ENCODE measurements at regions not wholly inside any gene's neighbourhood (a gene's known extent, or its start where the extent isn't known, plus 50 kb on each side); places are given as distances from the start of the nearest gene placed in this dataset.
A peak's percentile ranks its signal among the peaks of the same experiment; 100 is the strongest.

DNA sequence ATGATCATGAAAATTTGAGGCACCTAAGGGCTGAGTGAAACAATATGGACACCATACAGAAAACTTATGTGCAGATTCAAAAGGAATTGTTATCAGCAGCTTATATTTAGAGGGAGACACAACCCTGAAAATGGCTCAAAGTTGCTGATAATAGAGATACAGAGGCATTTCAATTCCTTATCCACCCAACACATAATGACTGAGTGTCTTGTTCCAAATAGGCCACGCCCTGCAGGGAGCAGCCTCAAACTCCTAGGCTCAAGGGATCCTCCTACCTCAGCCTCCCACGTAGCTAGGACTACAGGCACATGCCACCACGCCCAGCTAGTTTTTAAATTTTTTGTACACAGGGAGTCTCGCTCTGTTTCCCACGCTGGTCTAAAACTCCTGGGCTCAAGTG is 79.0 kb downstream of the LBH start:
- DNase-seq (ENCODE audit: low read depth in 2 of 2), result no peak

DNA sequence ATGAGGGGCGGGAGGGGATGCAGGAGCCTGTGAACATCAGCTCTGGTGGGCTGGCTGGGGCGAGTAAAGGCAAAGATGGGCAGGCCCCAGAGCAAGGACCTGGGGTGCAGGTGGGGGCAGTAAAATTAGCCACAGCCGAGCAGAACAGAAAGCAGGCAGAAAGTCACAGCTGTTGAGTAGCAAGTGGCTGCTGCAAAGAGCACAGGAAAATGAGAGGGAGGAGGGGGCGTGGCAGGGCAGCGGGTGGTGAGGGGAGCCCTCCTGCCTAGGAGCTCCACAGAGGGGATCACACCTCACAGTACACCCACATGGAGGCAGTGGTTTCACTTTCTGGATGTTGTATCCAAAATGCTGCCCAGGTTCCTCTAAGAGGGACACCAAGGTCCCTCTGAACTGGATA is 79.6 kb downstream of the LBH start:
- DNase-seq (ENCODE audit: low read depth in 2 of 2), result no peak

DNA sequence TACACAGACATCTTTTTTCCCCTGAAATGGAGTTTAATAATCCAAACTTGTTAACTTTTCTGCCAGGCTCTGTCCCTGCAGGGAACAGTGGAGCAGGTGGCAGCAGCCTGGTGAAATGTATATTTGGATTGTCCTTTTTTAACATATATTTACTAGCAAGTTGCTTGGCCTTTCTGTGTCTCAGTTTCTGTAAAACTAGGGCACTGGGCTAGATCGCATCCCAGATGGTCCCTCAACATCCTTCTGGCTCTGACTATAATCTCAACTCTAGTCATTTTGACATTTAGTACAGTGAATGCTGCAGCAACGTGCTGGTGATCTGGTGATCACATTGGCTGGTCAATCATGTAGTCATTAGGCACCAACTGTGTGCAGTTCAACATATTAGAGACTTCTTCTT is 80.4 kb downstream of the LBH start:
- no peak for DNase-seq (ENCODE audit: low read depth in 2 of 2)

DNA sequence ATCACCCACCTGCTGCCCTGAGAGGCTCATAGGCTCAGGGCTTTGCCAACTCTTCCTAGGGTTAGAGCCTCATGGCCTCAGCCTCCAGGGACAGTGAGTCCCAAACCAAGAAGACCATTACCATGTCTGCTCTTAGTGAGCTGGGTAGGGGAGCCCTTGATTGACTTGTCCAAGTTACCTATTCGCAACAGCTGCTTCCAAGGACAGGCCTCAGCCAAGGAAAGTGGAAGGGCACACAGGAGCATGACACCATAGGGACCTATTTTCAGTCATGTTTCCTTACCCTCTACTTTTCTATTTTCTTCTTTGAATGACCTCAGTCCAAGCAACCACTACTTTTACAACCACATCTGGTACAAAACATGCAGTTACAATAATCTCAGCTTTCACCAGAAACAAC is 81.6 kb downstream of the LBH start:
- no peak for DNase-seq (ENCODE audit: low read depth in 2 of 2)

DNA sequence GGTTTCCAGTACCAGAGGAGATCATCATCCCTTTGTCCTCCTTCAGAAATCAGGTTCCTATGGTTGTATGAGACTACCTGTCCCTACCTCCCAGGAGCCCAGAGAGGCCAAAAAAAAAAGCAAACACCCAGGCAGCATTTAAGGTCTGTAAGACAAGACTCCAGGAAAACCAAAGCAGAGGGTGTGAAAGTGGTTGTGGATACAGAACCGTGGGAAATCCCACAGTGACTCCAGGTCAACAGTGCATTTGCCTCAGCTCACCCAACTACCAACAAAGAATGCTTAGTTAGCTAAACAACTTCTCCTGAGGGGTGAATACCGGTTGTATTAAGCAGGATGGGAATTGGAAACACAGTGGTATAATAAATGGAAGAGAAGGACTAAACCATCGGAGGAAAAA is 83.6 kb downstream of the LBH start:
- DNase-seq (ENCODE audit: low read depth in 2 of 2), result no peak

DNA sequence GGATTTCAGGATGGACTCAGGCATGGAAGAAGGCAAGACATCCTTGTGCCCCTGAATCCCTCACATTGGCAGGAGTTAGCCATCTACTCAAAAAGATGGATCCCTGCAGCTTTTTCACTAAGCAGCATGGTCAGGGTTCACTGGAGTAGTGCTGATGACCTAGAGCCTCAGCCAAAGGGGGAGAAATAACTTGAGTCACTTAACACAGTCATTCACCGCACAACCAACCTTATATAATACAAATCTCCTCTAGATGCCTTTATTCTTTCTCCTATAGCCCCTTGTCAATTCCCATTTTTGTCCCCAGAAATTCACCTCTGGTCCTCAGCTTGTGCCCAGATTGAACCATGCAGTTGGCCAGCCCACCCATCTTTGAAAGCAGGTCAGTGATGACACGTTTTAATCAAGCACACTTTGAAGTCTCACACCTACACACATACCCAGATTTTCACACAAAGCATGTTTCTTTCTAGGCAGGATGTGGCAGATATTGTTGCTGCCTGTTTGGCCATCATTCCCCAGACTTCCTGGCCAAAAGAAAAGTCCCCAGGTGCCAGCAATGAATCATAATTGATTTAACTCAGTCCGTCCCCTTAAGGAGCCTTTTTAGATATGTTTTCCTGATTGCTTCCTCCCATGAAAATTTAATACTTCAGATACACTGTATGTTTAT is 84.2 kb downstream of the LBH start:
- no peak for DNase-seq (ENCODE audit: low read depth in 2 of 2)

DNA sequence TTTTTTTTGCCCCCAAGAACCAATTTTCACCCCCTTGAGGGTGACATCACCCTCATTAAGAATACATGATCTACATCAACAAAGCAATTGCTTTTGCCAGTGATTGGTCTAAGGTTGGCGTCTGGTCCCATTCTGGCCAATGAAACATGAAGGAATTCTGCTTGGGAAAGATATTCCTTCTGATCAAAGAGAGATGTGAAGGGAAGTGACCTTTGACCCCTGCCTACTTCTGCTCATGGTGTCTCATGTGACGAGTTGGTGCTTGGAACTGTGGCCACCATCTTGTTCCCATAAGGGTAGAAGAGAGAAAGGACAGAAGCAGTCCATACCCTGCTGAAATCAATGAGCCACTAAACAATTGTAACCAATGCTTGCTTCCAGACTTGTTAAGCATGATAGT is 85.1 kb downstream of the LBH start:
- no peak for DNase-seq (ENCODE audit: low read depth in 2 of 2)

DNA sequence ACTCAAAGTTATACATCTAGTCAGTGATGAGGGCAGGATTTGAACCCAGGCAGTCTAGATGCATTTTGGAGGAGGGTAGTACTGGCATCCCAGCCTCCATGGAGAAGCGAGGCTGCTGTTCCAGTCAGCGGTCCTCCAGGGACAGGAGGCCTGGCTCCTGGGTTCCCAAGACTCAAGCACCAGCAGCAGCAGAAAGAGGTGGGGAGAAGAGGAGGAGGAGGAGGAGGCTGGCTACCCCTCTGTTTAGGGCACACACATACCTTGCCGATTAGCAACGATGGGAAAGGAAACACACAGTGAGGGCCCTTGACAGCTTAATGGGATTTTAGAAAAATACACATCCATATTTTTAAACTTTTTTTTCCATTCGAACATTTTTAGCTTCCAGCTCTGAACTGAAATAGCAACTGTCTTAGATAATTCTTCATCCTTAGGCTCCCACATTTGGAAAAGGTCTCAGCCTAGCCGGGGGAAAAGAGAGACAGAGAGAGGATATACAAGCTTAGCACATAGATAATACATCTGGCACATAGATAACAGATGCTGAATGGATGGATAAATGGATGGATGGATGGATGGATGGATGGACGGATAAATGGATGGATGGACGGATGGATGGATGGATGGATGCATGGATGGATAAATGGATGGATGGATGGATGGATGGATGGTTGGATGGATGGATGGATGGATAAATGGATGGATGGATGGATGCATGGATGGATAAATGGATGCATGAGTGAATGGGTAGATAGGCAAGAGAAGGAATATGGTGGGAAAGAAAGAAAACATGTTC is 87.9 kb downstream of the LBH start:
- no peak for DNase-seq (ENCODE audit: low read depth in 2 of 2)

DNA sequence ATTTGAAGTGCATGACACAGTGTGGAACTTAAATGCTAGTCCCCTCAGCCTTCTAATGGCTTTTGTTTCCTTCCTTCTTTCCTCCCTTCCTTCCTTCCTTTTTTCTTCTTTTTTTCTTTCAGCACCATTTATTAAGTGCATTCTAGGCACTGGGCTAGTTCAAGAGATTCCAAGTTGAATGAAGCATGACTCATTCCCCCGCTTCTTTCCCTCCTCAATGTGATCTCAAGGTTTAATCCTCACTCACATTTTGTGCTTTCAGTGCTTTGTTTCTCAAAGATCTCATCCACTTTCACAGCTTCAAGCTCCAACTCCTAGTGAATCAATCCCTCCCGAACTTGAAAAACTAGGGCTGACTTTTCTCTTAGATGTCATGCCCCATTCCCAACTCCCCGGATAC is 90.1 kb downstream of the LBH start:
- DNase-seq (ENCODE audit: low read depth in 2 of 2), result peak in 1 of 2 experiments; percentile 7

DNA sequence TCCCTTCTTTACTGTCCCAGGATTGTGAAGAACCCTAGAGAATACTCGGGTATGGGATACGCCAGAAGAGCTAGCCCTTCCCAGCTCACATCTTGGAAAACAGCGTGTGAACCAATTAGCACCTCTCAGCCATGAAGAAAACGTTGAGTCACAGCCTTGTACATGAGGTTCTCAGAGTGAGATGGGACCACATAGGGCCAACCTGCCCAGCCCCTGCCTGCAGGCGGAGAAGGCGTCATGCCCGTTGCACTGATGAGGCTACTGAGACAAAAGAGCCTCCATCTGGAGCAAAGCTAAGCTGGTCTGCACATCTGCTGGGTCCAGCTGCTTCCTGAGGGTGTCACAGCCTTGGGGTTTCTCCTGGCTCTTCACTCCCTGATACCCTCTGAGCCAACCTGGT is 92.2 kb downstream of the LBH start:
- DNase-seq (ENCODE audit: low read depth in 2 of 2), result no peak

DNA sequence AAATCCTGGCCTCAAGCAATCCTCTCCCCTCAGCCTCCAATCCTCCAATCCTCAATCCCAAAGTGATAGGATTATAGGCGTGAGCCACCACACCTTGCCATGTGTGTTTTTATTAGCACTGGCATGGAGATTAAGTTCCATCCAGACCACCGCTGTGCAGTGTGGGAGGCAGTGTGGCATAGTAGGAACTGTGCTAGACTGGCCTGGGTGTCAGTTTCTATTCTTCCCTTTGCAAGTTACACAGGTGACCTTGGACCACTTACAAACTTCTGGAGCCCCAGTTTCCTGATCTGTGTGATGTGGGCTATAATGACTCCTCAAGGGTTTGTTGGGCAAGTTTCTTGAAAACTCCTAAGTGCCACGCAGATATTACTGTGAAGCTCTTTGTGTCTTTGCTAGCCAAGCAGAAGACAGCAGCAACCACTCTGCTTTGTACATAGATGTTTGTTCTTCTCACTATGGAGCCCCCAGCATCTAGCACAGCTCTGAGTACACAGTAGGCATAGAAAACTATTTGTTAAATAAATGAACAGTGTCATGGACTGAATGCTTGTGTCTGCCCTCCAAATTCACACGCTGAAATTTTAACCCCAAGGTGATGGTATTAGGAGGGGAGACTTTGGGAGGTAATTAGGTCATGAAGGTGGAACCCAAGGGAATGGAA is 93.0 kb downstream of the LBH start:
- no peak for DNase-seq (ENCODE audit: low read depth in 2 of 2)

DNA sequence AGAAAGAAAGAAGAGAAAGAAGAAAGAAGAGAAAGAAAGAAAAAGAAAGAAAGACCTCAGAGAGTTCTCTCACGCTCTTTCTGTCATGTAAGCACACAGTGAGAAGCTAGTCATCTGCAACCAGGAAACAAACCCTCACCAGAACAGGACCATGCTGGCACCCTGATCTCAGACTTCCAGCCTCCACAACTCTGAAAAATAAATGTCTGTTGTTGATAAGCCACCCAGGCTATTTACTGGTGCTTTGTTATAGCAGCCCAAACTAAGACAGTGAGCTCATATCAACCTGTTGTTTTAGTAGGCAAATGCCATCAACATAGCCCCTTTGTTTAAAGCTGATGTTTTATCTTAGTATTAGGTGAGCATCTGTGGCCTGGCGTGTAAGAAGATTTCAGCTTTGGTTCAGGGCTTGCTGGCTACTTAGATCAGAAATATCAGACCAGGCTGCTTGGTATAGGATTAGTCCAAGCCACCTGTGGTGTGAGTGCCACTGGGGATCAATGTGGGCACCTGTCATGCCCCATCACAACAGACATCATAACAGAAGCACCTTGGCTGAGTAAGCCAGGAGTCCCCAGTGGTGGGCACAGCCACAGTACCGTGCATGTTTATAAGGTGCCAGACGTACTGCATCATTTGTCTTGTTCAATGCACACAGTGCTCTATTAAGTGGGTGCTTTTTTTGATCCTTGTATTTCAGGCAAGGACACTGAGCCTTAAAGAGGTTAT is 94.4 kb downstream of the LBH start:
- DNase-seq (ENCODE audit: low read depth in 2 of 2), result no peak

DNA sequence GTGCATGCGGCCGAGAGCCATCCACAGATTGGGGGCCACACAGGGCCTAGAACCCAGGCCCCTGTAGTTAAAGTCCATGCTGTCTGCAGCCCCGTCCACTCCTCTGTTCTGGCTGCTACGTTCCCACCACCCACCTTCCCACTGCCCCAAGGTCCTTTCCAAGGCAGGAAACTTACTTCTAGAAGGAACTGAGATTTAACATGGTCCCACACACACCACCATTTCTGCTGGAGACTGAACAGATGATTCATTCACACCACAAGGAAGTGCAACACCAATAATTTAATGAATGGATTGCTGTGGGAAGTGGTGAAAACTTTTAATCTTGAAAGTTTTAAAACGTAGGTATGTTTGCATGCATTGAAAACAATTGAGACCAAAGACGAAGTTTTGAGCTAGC is 95.2 kb downstream of the LBH start:
- DNase-seq (ENCODE audit: low read depth in 2 of 2), result no peak

DNA sequence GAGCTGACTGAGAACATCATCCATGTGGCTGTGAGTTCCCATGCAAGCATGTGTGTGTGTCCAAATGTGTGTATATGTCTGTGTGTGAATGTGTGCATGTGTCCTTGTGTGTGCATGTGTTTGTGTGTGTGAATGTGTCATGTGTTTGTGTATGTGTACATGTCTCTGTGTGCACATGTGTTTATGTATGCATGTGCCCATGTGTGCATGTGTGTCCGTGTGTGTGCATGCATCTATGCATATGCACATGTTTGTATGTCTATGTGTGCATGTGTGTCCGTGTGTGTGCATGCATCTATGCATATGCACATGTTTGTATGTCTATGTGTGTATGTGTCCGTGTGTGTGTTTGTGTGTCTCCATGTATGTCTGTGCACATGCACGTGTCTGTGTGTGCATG is 99.7 kb downstream of the LBH start:
- no peak for DNase-seq (ENCODE audit: low read depth in 2 of 2)

DNA sequence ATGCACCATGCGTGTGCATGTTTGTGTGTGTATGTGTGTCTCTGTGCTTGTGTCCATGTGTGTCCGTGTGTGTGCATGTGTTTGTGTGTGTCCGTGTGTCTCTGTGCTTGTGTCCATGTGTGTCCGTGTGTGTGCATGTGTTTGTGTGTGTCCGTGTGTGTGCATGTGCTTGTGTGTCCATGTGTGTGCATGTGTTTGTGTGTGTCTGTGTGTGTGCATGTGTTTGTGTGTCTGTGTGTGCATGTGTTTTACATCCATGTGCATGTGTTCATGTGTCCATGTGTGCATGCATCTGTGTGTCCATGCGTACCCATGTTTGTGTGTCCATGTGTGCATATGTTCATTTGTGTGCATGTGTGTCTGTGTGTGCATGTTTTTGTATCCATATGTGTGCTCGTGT is 100.5 kb downstream of the LBH start:
- no peak for DNase-seq (ENCODE audit: low read depth in 2 of 2)

DNA sequence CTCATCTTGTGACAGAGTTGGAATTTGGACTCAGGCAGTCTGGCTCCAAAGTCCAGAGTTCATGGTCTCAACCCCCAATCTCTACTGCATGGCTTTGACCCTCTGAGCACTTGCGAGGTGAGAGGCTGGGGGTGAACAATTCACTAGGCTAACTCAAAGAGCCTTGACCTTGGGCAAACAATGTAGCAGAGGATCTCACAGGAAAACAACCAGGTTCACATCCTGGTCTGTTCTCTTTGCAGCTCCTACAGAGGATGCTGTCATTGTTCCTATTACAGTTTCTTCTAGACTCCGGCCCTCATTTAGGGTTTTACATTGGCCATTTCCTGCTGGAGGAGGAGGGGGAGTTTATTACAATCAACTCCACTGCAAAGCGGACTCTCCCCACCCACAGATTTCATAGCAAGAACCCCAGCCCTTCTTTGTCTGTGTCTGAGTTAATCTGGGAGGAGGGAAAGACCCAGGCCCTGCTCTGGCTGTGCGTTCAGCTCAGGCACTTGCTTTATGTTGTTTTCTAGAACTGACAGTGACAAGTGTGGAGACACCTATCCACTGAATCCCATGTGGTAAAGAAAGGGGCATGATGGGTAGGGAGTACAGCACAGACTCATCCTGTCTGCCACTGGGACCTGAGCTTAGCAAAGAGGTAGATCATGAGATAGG is 101.6 kb downstream of the LBH start:
- DNase-seq (ENCODE audit: low read depth in 2 of 2), result no peak

DNA sequence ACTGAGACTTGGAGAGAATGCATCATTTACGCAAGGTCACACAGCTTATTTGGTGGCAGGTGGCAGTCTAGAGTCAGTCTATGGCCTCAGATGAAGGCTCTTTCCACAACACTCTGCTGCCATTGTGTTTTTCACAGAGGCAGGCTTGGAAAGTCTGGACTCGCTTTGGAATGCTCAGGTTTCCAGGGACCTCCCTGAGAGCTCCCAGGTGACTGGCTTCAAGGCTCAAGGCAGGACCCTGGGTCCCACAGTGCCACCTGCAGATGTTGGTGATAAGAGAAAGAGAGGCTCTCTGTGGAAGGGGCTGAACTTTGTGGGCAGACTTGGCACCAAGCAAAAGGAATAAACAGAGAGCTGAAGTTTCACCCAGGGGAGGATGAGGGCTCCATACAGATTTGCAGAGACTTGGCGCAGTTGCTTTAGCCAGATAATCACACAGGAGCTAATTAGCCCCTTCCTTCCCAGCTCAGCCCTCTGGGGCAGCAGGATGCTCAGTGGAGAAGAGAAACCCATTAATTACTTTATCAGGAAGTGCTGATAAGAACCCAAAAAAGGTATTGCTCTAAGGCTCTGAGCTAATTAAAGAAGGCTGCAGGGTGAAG is 103.5 kb downstream of the LBH start:
- no peak for DNase-seq (ENCODE audit: low read depth in 2 of 2)

DNA sequence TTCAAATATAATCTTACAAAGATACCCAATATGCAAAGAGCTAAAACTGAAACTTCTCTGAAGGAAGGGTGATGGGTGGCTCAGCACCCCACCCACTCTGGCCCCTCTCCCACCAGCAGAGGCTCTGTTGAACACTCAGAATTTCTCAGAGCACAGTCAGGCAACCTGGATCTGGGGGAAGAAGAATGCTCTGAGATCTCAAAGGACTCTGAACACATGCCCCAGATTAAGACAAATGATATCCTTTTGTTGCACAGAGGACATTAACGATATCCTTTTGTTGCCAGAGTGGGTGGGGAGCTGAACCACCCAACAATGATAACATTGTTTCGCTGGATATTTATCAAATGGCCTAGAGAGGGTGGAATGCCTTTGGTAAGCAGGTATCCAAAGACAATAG is 104.8 kb downstream of the LBH start:
- no peak for DNase-seq (ENCODE audit: low read depth in 2 of 2)

DNA sequence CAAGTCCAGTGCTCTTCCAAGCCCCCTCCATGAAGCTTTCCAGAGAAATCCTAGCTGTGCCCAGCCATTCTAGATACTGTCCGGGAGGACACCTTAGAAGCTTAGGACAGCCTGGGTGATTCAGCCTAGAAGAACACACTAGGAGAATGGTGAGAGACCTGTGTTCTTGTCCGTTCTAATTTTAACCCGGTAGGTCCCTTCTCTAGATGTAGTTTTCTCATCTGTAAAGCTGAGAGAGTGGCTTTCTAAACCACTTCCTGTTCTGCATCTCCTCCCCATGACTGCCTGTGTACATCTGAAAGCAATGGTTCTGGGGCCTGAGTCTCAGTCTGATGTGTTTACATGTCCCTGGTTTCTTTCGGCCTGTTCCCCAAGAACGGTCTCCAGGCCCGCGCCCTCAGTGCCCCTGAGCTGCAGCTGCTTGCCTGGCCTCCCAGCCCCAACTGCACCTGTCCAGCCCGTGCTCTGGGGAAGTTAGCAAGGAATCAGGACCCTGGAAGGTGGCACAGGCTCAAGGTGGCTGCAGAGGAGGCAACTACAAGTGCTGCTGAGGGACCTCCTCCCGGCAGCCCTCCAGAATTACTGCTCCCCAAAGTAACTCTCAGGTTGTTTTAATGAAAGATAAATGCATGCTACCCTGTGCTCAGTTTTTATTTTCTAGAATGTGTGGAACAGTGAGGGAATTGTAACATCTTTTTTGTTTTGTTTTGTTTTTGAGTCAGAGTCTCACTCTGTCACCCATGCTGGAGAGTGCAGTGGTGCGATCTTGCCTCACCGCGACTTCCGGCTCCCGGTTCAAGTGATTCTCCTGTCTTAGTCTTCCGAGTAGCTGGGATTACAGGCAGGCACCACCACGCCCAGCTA is 105.9 kb downstream of the LBH start:
- DNase-seq (ENCODE audit: low read depth in 2 of 2), result no peak

DNA sequence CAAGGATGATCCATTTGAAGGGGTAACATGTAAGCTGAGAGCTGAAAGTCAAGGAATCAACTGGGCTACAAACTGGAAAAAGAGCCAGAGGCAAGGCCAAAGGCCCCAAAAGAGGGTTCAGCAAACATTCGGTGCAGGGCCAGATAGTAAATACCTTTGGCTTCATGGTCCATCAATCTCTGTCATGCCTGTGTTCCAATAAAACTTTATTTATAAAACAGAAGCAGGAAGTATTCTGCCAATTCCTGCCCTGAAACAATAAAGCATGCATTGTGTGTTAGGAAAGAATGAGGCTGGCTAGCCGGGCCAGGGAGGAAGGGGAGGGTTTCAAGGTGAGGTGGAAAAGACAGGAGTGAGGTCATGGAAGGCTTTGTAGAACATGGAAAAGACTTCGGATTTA is 107.1 kb downstream of the LBH start:
- DNase-seq (ENCODE audit: low read depth in 2 of 2), result no peak

DNA sequence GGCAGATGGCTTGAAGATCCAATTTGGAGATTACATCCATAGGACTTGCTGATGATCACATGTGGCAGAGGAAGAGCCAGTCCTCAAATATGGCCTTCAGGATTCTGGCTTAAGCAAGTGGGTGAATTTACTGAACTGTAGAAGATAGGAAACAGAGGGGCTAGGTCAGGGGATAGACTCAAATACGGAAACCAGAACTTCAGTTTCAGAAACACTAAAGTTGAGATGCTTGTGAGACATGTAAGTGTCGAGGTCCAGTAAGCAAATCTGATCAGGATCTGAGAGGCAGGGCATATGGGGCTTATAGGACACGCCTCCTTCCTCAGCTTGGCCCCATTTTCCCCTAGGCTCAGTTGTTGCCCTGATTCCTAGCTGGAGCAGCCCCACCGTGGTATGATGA is 107.7 kb downstream of the LBH start:
- DNase-seq (ENCODE audit: low read depth in 2 of 2), result no peak
